ENCODE measurements at regions not wholly inside any gene's neighbourhood (a gene's known extent, or its start where the extent isn't known, plus 50 kb on each side); places are given as distances from the start of the nearest gene placed in this dataset.

DNA sequence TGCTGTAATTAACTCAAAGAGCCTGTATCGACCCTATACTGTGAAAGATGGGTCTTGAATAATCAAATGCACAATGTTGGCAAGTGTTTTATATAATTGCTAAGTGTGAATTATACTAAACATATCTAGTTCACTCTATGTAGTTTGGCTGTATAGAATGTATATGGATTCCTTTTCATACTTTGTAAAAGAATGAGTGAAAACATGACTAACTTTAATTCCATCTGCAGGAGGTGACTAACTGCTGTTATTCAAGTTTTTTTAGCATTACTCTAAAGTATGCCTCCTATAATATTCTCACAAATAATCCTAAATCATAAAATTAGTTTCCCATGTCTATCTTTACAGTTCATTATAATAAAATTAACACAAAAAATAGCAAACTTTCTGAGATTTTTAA is 394.0 kb upstream of the MON1B start:
- H3K4me1 ChIP-seq (ENCODE audit: insufficient read depth) = no peaks in the 10 kb centered on the region
- TF ChIP-seq, protein P1, sequence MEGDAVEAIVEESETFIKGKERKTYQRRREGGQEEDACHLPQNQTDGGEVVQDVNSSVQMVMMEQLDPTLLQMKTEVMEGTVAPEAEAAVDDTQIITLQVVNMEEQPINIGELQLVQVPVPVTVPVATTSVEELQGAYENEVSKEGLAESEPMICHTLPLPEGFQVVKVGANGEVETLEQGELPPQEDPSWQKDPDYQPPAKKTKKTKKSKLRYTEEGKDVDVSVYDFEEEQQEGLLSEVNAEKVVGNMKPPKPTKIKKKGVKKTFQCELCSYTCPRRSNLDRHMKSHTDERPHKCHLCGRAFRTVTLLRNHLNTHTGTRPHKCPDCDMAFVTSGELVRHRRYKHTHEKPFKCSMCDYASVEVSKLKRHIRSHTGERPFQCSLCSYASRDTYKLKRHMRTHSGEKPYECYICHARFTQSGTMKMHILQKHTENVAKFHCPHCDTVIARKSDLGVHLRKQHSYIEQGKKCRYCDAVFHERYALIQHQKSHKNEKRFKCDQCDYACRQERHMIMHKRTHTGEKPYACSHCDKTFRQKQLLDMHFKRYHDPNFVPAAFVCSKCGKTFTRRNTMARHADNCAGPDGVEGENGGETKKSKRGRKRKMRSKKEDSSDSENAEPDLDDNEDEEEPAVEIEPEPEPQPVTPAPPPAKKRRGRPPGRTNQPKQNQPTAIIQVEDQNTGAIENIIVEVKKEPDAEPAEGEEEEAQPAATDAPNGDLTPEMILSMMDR (IDR thresholded peaks at IDR 0.05; ENCODE audit: poor library complexity) = no peak
- TF ChIP-seq EZH2phosphoT487 (IDR thresholded peaks at IDR 0.05; ENCODE audit: low read depth, severe bottlenecking, unreplicated experiment) (no peak), EZH2 (IDR thresholded peaks at IDR 0.05; ENCODE audit: borderline replicate concordance) (no peak)
- no peaks in the 10 kb centered on the region for H3K9me3 ChIP-seq (ENCODE audit: low read depth)
- no peak overlapping the region for H3K4me2 ChIP-seq
- H3K27ac ChIP-seq = no peak overlapping the region
- no peaks in the 10 kb centered on the region for H3K9me2 ChIP-seq (replicated peaks; ENCODE audit: insufficient read depth)
- H4K20me1 ChIP-seq (ENCODE audit: insufficient read depth, poor library complexity, severe bottlenecking) = no peaks in the 10 kb centered on the region
- H3K36me3 ChIP-seq (replicated peaks; ENCODE audit: insufficient read depth, low read depth) = no peaks in the 10 kb centered on the region
- DNase-seq (ENCODE audit: low spot score) = no peak
- no peaks in the 10 kb centered on the region for H3K79me2 ChIP-seq
- no peak overlapping the region for H3K4me3 ChIP-seq
- H3K27me3 ChIP-seq = peaks cover 3% of the 10 kb centered on the region
- no peak overlapping the region for H2AFZ ChIP-seq
- 87% methylated on average over 1 of the region's 1 CpG for WGBS (ENCODE audit: low lambda C conversion rate, missing lambda C conversion rate)

GRCh38 chr16:76797457-76797856 is 393.5 kb upstream of the MON1B start:
- 71% methylated on average over 4 of the region's 4 CpGs for WGBS (ENCODE audit: low lambda C conversion rate, missing lambda C conversion rate)
- H3K4me1 ChIP-seq (ENCODE audit: insufficient read depth) = no peaks in the 10 kb centered on the region
- no peak overlapping the region for H3K4me2 ChIP-seq
- no peaks in the 10 kb centered on the region for H3K79me2 ChIP-seq
- no peaks in the 10 kb centered on the region for H3K36me3 ChIP-seq (replicated peaks; ENCODE audit: insufficient read depth, low read depth)
- TF ChIP-seq, protein P1 (IDR thresholded peaks at IDR 0.05; ENCODE audit: poor library complexity) = no peak
- no peak for TF ChIP-seq EZH2phosphoT487 (IDR thresholded peaks at IDR 0.05; ENCODE audit: low read depth, severe bottlenecking, unreplicated experiment)
- TF ChIP-seq EZH2 (IDR thresholded peaks at IDR 0.05; ENCODE audit: borderline replicate concordance) = no peak
- no peak overlapping the region for H3K27ac ChIP-seq
- H4K20me1 ChIP-seq (ENCODE audit: insufficient read depth, poor library complexity, severe bottlenecking) = no peaks in the 10 kb centered on the region
- no peak overlapping the region for H3K4me3 ChIP-seq
- no peaks in the 10 kb centered on the region for H3K9me2 ChIP-seq (replicated peaks; ENCODE audit: insufficient read depth)
- H2AFZ ChIP-seq = no peak overlapping the region
- H3K27me3 ChIP-seq = peaks cover 3% of the 10 kb centered on the region
- H3K9me3 ChIP-seq (ENCODE audit: low read depth) = no peaks in the 10 kb centered on the region
- DNase-seq (ENCODE audit: low spot score) = no peak

- H3K36me3 ChIP-seq (replicated peaks; ENCODE audit: insufficient read depth, low read depth) = no peaks in the 10 kb centered on the region
- H3K27ac ChIP-seq = no peak overlapping the region
- no peak for DNase-seq (ENCODE audit: low spot score)
- no peak overlapping the region for H3K4me2 ChIP-seq
- H3K9me2 ChIP-seq (replicated peaks; ENCODE audit: insufficient read depth) = no peaks in the 10 kb centered on the region
- H3K27me3 ChIP-seq = peaks cover 3% of the 10 kb centered on the region
- no peak overlapping the region for H2AFZ ChIP-seq
- H4K20me1 ChIP-seq (ENCODE audit: insufficient read depth, poor library complexity, severe bottlenecking) = no peaks in the 10 kb centered on the region
- WGBS (ENCODE audit: low lambda C conversion rate, missing lambda C conversion rate) = 80% methylated on average over 6 of the region's 6 CpGs
- no peaks in the 10 kb centered on the region for H3K4me1 ChIP-seq (ENCODE audit: insufficient read depth)
- no peak overlapping the region for H3K4me3 ChIP-seq
- TF ChIP-seq, protein P1 (IDR thresholded peaks at IDR 0.05; ENCODE audit: poor library complexity) = no peak
- no peak for TF ChIP-seq EZH2phosphoT487 (IDR thresholded peaks at IDR 0.05; ENCODE audit: low read depth, severe bottlenecking, unreplicated experiment)
- no peak for TF ChIP-seq EZH2 (IDR thresholded peaks at IDR 0.05; ENCODE audit: borderline replicate concordance)
- no peaks in the 10 kb centered on the region for H3K79me2 ChIP-seq
- H3K9me3 ChIP-seq (ENCODE audit: low read depth) = no peaks in the 10 kb centered on the region
These were observed 390.8 kb upstream of the MON1B start for GRCh38 chr16:76800196-76800595.

- no peaks in the 10 kb centered on the region for H3K4me1 ChIP-seq (ENCODE audit: insufficient read depth)
These were observed 389.6 kb upstream of the MON1B start for GRCh38 chr16:76801357-76801756.

More at GRCh38 chr16:76801357-76801756, 389.6 kb upstream of the MON1B start:
- no peak overlapping the region for H3K4me3 ChIP-seq
- H4K20me1 ChIP-seq (ENCODE audit: insufficient read depth, poor library complexity, severe bottlenecking) = no peaks in the 10 kb centered on the region
- TF ChIP-seq, protein P1 (IDR thresholded peaks at IDR 0.05; ENCODE audit: poor library complexity) = no peak
- TF ChIP-seq EZH2phosphoT487 (IDR thresholded peaks at IDR 0.05; ENCODE audit: low read depth, severe bottlenecking, unreplicated experiment) (no peak), EZH2 (IDR thresholded peaks at IDR 0.05; ENCODE audit: borderline replicate concordance) (no peak)
- no peak overlapping the region for H2AFZ ChIP-seq
- peaks cover 3% of the 10 kb centered on the region for H3K27me3 ChIP-seq
- 83% methylated on average over 4 of the region's 4 CpGs for WGBS (ENCODE audit: low lambda C conversion rate, missing lambda C conversion rate)
- no peaks in the 10 kb centered on the region for H3K9me2 ChIP-seq (replicated peaks; ENCODE audit: insufficient read depth)
- H3K36me3 ChIP-seq (replicated peaks; ENCODE audit: insufficient read depth, low read depth) = no peaks in the 10 kb centered on the region
- no peaks in the 10 kb centered on the region for H3K9me3 ChIP-seq (ENCODE audit: low read depth)
- H3K27ac ChIP-seq = no peak overlapping the region
- no peaks in the 10 kb centered on the region for H3K79me2 ChIP-seq
- DNase-seq (ENCODE audit: low spot score) = no peak
- no peak overlapping the region for H3K4me2 ChIP-seq

Measured in hepatocyte (in vitro differentiated cells).